ENCODE measurements at regions not wholly inside any gene's neighbourhood (a gene's known extent, or its start where the extent isn't known, plus 50 kb on each side); places are given as distances from the start of the nearest gene placed in this dataset.

- no peak for TF ChIP-seq CTCF (IDR thresholded peaks at IDR 0.05; ENCODE audit: low read depth, low read length, missing control alignments)
- no peak for DNase-seq (ENCODE audit: low read depth)
- H3K4me3 ChIP-seq (ENCODE audit: low read depth, low read length): no peak overlapping the region
Measured at GRCh38 chr7:135812148-135812547, 63.5 kb upstream of the FAM180A start.

- H3K4me3 ChIP-seq (ENCODE audit: low read depth, low read length): no peak overlapping the region
- no peak for TF ChIP-seq CTCF (IDR thresholded peaks at IDR 0.05; ENCODE audit: low read depth, low read length, missing control alignments)
- no peak for DNase-seq (ENCODE audit: low read depth)
Measured at GRCh38 chr7:135811506-135811905, 62.9 kb upstream of the FAM180A start.

GRCh38 chr7:135808206-135808605 is 59.6 kb upstream of the FAM180A start:
- no peak for TF ChIP-seq CTCF (IDR thresholded peaks at IDR 0.05; ENCODE audit: low read depth, low read length, missing control alignments)
- H3K4me3 ChIP-seq (ENCODE audit: low read depth, low read length): no peak overlapping the region
- DNase-seq (ENCODE audit: low read depth): no peak

GRCh38 chr7:135803143-135803542 is 54.5 kb upstream of the FAM180A start:
- TF ChIP-seq CTCF (IDR thresholded peaks at IDR 0.05; ENCODE audit: low read depth, low read length, missing control alignments): no peak
- no peak for DNase-seq (ENCODE audit: low read depth)
- no peak overlapping the region for H3K4me3 ChIP-seq (ENCODE audit: low read depth, low read length)

GRCh38 chr7:135802697-135803096 is 54.1 kb upstream of the FAM180A start:
- no peak for DNase-seq (ENCODE audit: low read depth)
- no peak overlapping the region for H3K4me3 ChIP-seq (ENCODE audit: low read depth, low read length)
- no peak for TF ChIP-seq CTCF (IDR thresholded peaks at IDR 0.05; ENCODE audit: low read depth, low read length, missing control alignments)

- no peak overlapping the region for H3K4me3 ChIP-seq (ENCODE audit: low read depth, low read length)
- no peak for DNase-seq (ENCODE audit: low read depth)
- TF ChIP-seq CTCF (IDR thresholded peaks at IDR 0.05; ENCODE audit: low read depth, low read length, missing control alignments): no peak
Measured at GRCh38 chr7:135801877-135802276, 53.3 kb upstream of the FAM180A start.

- DNase-seq (ENCODE audit: low read depth): peak; percentile 38
- H3K4me3 ChIP-seq (ENCODE audit: low read depth, low read length): no peak overlapping the region
- TF ChIP-seq CTCF (IDR thresholded peaks at IDR 0.05; ENCODE audit: low read depth, low read length, missing control alignments): peak; percentile 81
Measured at GRCh38 chr7:135801045-135801693, 52.6 kb upstream of the FAM180A start.

Data from GM12864 (cell line).